Suprapubic skin (tissue), 4 donors: ENCODE measurements at regions not wholly inside any gene's neighbourhood (a gene's known extent, or its start where the extent isn't known, plus 50 kb on each side); places are given as distances from the start of the nearest gene placed in this dataset.

Experiments
- DNase-seq, 2 donors: peaks; one replicate each; pipeline ENCODE4 v3.0.0-alpha.2; 2019; ENCODE audit warnings: low spot score in 2 of 2
- H3K27ac ChIP-seq: fragments of 200-600 bp; sonication (generic); one replicate; pipeline ENCODE4 v1.5.1; 2019
- H3K27me3 ChIP-seq: fragments of 200-600 bp; sonication (generic); one replicate; pipeline ENCODE4 v1.5.1; 2019
- H3K36me3 ChIP-seq: fragments of 200-600 bp; sonication (generic); one replicate; pipeline ENCODE4 v1.5.1; 2019
- H3K4me1 ChIP-seq: fragments of 200-600 bp; sonication (generic); one replicate; pipeline ENCODE4 v1.5.1; 2019
- H3K4me3 ChIP-seq: fragments of 200-600 bp; sonication (generic); one replicate; pipeline ENCODE4 v1.5.1; 2019; ENCODE audit warnings: mild to moderate bottlenecking
- H3K9me3 ChIP-seq: fragments of 200-600 bp; sonication (generic); one replicate; pipeline ENCODE4 v1.5.1; 2019
- EP300 ChIP-seq: sonication (generic); formaldehyde crosslinking; IDR thresholded peaks from one replicate; pipeline ENCODE4 v1.6.1; 2017; ENCODE audit warnings: antibody characterized with exemption
- POLR2A ChIP-seq, 2 donors: fragments of 450-650 bp; IDR thresholded peaks; one replicate each; pipeline ENCODE4 v1.6.1; 2017; ENCODE audit warnings: antibody characterized with exemption in 2 of 2, mild to moderate bottlenecking in 2 of 2, moderate library complexity in 2 of 2
- POLR2AphosphoS5 ChIP-seq, 3 donors: sonication (generic); formaldehyde crosslinking; IDR thresholded peaks; one replicate each; pipeline ENCODE4 v1.6.1; 2017; ENCODE audit warnings: antibody characterized with exemption in 3 of 3
- WGBS: methylation state at CpG from one replicate; pipeline ENCODE4 v1.1.5; 2018; 5-methylcytosine and 5-hydroxymethylcytosine counted together
- TF ChIP-seq, protein P1 (sequence below), 2 donors: fragments of 200-600 bp in 1 of 2; fragments of 450-650 bp in 1 of 2; sonication (generic) in 1 of 2; IDR thresholded peaks; one replicate each; pipeline ENCODE4 v1.5.1; 2016 to 2019; ENCODE audit warnings: antibody characterized with exemption in 2 of 2, mild to moderate bottlenecking in 1 of 2, moderate library complexity in 1 of 2

- H3K27ac ChIP-seq: no peak overlapping the region
- no peaks in the 10 kb centered on the region for H3K9me3 ChIP-seq
- no peaks in the 10 kb centered on the region for H3K36me3 ChIP-seq
- H3K27me3 ChIP-seq: peaks cover 17% of the 10 kb centered on the region
- no peaks in the 10 kb centered on the region for H3K4me1 ChIP-seq
- no peak overlapping the region for H3K4me3 ChIP-seq
- 61% methylated on average over 5 of the region's 5 CpGs for WGBS
- no peak for TF ChIP-seq POLR2AphosphoS5 (IDR thresholded peaks at IDR 0.05)
- TF ChIP-seq EP300: no peak
- no peak for TF ChIP-seq POLR2A (IDR thresholded peaks at IDR 0.05)
- TF ChIP-seq, protein P1, sequence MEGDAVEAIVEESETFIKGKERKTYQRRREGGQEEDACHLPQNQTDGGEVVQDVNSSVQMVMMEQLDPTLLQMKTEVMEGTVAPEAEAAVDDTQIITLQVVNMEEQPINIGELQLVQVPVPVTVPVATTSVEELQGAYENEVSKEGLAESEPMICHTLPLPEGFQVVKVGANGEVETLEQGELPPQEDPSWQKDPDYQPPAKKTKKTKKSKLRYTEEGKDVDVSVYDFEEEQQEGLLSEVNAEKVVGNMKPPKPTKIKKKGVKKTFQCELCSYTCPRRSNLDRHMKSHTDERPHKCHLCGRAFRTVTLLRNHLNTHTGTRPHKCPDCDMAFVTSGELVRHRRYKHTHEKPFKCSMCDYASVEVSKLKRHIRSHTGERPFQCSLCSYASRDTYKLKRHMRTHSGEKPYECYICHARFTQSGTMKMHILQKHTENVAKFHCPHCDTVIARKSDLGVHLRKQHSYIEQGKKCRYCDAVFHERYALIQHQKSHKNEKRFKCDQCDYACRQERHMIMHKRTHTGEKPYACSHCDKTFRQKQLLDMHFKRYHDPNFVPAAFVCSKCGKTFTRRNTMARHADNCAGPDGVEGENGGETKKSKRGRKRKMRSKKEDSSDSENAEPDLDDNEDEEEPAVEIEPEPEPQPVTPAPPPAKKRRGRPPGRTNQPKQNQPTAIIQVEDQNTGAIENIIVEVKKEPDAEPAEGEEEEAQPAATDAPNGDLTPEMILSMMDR (IDR thresholded peaks at IDR 0.05): no peak
- no peak for DNase-seq
These were observed 420.8 kb downstream of the NPHP4 start for GRCh38 chr1:5571438-5571837.

- Histone ChIP-seq H3K27ac (no peak overlapping the region), H3K36me3 (no peaks in the 10 kb centered on the region), H3K27me3 (peaks cover 13% of the 10 kb centered on the region), H3K4me1 (no peaks in the 10 kb centered on the region), H3K9me3 (no peaks in the 10 kb centered on the region), H3K4me3 (no peak overlapping the region)
- DNase-seq: no peak
- TF ChIP-seq EP300 (no peak), POLR2AphosphoS5 (IDR thresholded peaks at IDR 0.05) (no peak), POLR2A (IDR thresholded peaks at IDR 0.05) (no peak)
- TF ChIP-seq, protein P1 (IDR thresholded peaks at IDR 0.05): no peak
- 23% methylated on average over 2 of the region's 2 CpGs for WGBS
These were observed 421.3 kb downstream of the NPHP4 start for GRCh38 chr1:5570931-5571330.

GRCh38 chr1:5568321-5568720, 423.9 kb downstream of the NPHP4 start:
- 77% methylated on average over 6 of the region's 6 CpGs for WGBS
- TF ChIP-seq, protein P1 (IDR thresholded peaks at IDR 0.05): no peak
- TF ChIP-seq POLR2AphosphoS5 (IDR thresholded peaks at IDR 0.05): no peak
- no peak for TF ChIP-seq EP300
- no peak for TF ChIP-seq POLR2A (IDR thresholded peaks at IDR 0.05)
- no peaks in the 10 kb centered on the region for H3K36me3 ChIP-seq
- peaks cover 12% of the 10 kb centered on the region for H3K27me3 ChIP-seq
- H3K27ac ChIP-seq: no peak overlapping the region
- H3K9me3 ChIP-seq: no peaks in the 10 kb centered on the region
- DNase-seq: no peak
- no peak overlapping the region for H3K4me3 ChIP-seq
- H3K4me1 ChIP-seq: no peaks in the 10 kb centered on the region

- Histone ChIP-seq H3K27me3 (peaks cover 12% of the 10 kb centered on the region), H3K4me3 (no peak overlapping the region), H3K27ac (no peak overlapping the region), H3K9me3 (no peaks in the 10 kb centered on the region), H3K4me1 (no peaks in the 10 kb centered on the region), H3K36me3 (no peaks in the 10 kb centered on the region)
- 36% methylated on average over 3 of the region's 3 CpGs for WGBS
- DNase-seq: no peak
- TF ChIP-seq POLR2AphosphoS5 (IDR thresholded peaks at IDR 0.05) (no peak), EP300 (no peak), POLR2A (IDR thresholded peaks at IDR 0.05) (no peak)
- TF ChIP-seq, protein P1 (IDR thresholded peaks at IDR 0.05): no peak
These were observed 424.4 kb downstream of the NPHP4 start for GRCh38 chr1:5567839-5568238.

- no CpG with 5 or more reads among the region's 4 CpGs for WGBS
- H3K4me1 ChIP-seq: no peaks in the 10 kb centered on the region
- H3K36me3 ChIP-seq: no peaks in the 10 kb centered on the region
- no peak overlapping the region for H3K4me3 ChIP-seq
- DNase-seq: no peak
- H3K27me3 ChIP-seq: peaks cover 12% of the 10 kb centered on the region
- TF ChIP-seq EP300 (no peak), POLR2A (IDR thresholded peaks at IDR 0.05) (no peak), POLR2AphosphoS5 (IDR thresholded peaks at IDR 0.05) (no peak)
- TF ChIP-seq, protein P1 (IDR thresholded peaks at IDR 0.05): no peak
- no peaks in the 10 kb centered on the region for H3K9me3 ChIP-seq
- H3K27ac ChIP-seq: no peak overlapping the region
These were observed 425.3 kb downstream of the NPHP4 start for GRCh38 chr1:5566924-5567323.
